Transverse colon (tissue), 3 donors: ENCODE measurements at regions not wholly inside any gene's neighbourhood (a gene's known extent, or its start where the extent isn't known, plus 50 kb on each side); places are given as distances from the start of the nearest gene placed in this dataset.

ENCODE experiments used
- CTCF ChIP-seq, 5 experiments: fragments of 200-600 bp in 3 of 5; fragments of 450-650 bp in 2 of 5; sonication (generic) in 3 of 5; IDR thresholded peaks; 1 replicate in 2 of 5; 2 replicates in 3 of 5; pipeline ENCODE4 v1.5.1; 2016 to 2017; ENCODE audit warnings: antibody characterized with exemption in 5 of 5, inconsistent platforms in 3 of 5, mild to moderate bottlenecking in 2 of 5, moderate library complexity in 1 of 5
- EP300 ChIP-seq: sonication (generic); formaldehyde crosslinking; IDR thresholded peaks from one replicate; pipeline ENCODE4 v1.6.1; 2017; ENCODE audit warnings: antibody characterized with exemption, low read depth
- POLR2A ChIP-seq: fragments of 450-650 bp; IDR thresholded peaks from one replicate; pipeline ENCODE4 v1.6.1; 2016; ENCODE audit warnings: antibody characterized with exemption, mild to moderate bottlenecking, moderate library complexity

- TF ChIP-seq CTCF (IDR thresholded peaks at IDR 0.05) (no peak), POLR2A (no peak), EP300 (no peak)
Measured at GRCh38 chrX:67100031-67100884, 443.6 kb upstream of the AR start.
